ENCODE measurements at regions not wholly inside any gene's neighbourhood (a gene's known extent, or its start where the extent isn't known, plus 50 kb on each side); places are given as distances from the start of the nearest gene placed in this dataset.

DNA sequence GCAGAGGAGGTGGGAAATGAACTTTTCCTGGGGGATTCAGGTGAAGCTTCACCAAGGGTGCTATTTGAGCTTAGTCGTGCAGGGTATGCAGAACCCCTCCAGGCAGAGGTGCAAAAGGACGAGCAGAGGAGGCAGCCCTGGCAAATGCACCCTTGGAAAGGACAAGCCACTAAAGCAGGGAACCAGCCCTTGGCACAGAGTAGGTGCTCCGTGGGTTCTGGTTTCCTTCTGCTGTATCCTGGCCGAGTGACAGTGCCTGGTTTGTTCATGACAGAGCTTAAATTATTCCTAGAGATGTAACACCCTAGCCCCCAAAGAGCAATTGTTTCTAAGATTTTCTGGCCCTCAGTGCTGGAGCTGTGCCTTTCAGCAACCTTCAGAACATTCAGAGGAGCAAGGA is 73.4 kb upstream of the SYT6 start:
- no peak for DNase-seq (ENCODE audit: low read depth)

- no peak for DNase-seq (ENCODE audit: low read depth)
Observed at GRCh38 chr1:114224196-114224907, 70.7 kb upstream of the SYT6 start.

GRCh38 chr1:114222920-114223319 is 69.3 kb upstream of the SYT6 start:
- no peak for DNase-seq (ENCODE audit: low read depth)

- peak; percentile 12 for DNase-seq (ENCODE audit: low read depth)
Observed at GRCh38 chr1:114219172-114219868, 65.7 kb upstream of the SYT6 start.

DNA sequence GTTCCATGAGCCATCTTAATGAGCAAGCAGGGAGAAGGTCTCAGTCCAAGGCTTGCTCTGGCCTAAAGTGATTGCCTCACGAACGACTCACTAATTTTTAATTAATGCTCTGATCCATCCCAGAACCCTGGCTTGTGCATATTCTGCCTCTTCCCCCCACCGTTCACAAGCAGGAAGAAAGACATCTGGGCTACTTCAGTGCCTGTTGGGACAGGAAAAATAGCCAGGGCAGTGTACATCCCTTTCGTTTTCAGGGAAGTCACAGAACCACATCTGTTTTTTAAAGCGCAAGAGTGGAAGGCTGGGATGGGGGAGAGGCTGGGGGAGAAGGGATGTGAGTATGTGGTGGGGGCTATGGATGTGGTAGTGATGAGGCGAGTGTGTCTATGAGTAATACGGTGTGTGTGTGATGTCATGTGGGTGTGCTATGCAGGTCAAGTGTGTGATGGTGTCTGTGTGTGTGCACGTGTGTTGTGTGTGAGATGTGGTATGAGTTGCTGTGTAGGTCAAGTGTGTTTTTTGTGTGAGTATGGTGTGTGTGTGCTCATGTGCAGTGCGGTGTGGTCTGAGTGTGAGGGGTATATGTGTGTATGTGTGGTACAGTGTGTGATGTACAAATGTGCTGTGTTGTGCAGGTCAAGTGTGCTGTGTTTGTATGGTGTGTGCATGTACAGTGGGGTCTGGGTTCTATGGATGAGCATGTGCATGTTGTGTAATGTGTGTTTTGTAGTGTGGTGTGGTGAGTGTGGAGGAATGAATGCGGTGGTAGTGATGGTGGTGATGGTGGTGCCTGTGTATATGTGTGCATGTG is 64.9 kb upstream of the SYT6 start:
- DNase-seq (ENCODE audit: low read depth): no peak

DNA sequence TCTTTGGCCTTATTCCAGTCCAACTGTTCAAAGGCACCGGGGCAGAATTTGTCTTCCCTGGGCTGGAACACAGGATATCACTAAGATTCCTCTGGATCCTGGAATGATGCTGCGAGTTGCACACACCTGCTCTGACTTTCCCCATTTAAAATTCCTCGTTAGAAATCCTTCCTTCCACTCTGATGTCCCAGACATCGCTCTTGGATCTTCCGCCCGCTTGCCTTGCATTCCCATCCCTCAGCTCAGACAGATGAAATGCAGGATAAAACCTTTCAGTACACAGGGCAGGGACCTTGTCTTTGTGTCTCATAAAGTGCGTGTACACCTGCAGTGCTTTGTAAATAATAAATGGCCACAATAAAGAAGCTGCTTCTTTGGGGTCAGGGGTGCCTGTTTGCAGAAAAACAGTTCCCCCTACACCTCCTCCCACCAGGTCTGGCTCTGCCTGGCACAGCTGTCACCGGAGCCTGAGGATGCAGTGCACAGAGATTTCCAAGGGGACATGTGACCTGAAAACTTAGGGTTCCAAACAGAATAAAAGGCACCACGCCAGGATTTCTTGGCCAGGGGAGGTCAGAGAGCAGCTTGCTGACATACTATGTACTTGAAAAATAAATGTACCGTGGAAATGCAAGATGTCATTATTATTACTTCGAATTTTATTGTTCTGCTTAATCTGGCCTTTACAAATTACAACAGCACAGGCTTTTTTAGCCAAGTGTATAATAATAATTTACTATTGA is 62.9 kb upstream of the SYT6 start:
- DNase-seq (ENCODE audit: low read depth): no peak

- DNase-seq (ENCODE audit: low read depth): no peak
Observed at GRCh38 chr1:114215436-114215835, 61.8 kb upstream of the SYT6 start.

DNA sequence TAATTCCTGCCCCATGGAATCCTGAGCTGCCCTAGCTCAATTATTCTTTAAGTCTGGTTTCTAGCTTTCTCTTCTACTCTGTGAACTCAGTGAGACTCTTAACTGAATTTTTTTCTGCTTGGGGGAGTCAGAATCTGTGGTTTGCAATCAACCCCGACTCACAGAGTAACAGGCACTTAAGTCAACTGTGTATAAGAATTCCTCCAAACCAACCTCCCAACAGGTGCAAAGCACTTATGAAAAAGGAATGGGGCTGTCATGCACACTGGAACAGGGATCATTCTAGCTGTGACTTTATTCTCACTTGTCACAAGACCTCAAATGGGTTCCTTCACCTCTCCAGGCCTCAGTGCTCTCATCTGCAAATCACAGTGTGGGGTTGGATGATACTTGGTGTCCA is 60.3 kb upstream of the SYT6 start:
- DNase-seq (ENCODE audit: low read depth): no peak

DNA sequence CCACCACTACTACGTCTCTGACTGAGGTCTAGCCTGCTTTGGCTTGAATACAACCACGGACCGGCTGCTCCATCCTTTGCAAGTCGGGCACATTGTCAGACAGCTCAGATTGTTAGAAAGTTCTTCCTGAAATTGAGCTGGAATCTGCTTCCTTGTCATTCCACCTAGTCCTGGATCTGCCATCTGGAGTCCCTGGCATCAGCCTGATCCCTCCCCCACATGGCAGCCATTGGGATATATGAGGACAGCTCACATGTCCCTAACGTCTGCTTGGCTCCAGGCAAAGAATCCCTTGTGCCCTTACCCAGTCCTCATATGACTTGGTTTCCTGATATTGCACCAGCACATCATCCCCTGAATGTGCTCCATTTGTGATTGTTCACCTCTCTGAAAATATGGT is 56.3 kb upstream of the SYT6 start:
- DNase-seq (ENCODE audit: low read depth): no peak

DNA sequence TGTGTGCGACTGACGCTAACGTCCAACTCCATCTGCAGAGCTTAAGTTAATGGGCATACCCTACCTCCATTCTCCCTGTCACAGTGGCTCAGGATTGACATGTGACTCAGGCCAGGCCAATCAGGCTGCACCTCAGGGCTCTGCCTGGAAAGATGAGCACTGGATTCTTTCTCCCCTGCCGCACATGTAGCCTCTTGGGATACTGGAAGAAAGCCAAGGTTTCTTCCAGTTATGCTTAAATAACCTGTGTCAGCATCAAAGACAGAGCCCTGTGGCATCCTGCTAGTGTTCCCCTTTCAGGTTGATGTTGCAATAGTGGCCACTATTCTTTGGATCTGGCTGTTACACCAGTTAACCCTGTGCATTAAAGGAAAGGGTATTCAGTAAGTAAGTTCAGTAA is 55.0 kb upstream of the SYT6 start:
- no peak for DNase-seq (ENCODE audit: low read depth)

DNA sequence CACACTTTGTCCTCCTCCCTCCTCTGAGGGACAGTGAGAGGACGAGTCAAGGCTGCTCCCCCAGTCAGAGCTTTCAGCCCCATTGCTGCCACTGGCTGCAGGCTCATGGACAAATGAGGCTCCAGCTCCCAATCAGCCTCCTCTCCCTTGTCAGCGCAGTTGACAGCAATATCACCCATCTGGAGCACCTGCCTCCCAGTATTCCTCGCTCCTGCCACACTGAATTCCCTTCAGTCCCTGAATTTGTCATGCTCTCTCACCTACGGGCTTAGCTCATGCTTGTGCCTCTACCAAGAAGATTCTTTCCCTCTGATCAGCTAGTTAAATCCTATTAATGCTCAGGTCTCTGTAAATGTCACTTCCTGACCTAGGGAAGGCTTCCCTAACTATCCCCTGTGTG is 54.4 kb upstream of the SYT6 start:
- no peak for DNase-seq (ENCODE audit: low read depth)

DNA sequence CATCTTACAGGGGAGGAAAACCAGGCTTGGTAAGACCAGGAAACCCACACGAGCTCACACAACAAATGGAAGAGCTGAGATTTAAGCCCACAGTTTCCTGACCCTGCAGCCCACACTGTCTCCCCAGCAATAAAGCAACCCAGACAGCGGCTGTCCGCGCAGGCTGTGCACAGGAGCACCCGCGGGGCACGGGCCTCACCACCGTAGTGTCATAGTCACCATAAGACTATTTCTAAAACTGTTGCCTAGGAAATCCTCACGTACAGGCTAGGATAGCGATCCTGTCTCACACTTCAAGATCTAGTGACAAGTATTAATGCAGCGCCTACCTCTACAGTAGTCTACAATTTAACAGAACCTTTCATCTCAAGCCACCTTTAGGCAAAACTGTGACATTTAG is 54.0 kb upstream of the SYT6 start:
- no peak for DNase-seq (ENCODE audit: low read depth)

- DNase-seq (ENCODE audit: low read depth): no peak
Observed at GRCh38 chr1:114206392-114206791, 52.7 kb upstream of the SYT6 start.

GRCh38 chr1:114203595-114204128 is 50.0 kb upstream of the SYT6 start:
- DNase-seq (ENCODE audit: low read depth): no peak

All from fibroblast of gingiva (primary cell).